NCI-H748 (cell line): ENCODE measurements at regions not wholly inside any gene's neighbourhood (a gene's known extent, or its start where the extent isn't known, plus 50 kb on each side); places are given as distances from the start of the nearest gene placed in this dataset.

Experiments used
- DNase-seq: peaks from one replicate; lab custom pipeline; 2025; ENCODE audit not compliant: unreplicated experiment; lab: John Stamatoyannopoulos, UW

DNA sequence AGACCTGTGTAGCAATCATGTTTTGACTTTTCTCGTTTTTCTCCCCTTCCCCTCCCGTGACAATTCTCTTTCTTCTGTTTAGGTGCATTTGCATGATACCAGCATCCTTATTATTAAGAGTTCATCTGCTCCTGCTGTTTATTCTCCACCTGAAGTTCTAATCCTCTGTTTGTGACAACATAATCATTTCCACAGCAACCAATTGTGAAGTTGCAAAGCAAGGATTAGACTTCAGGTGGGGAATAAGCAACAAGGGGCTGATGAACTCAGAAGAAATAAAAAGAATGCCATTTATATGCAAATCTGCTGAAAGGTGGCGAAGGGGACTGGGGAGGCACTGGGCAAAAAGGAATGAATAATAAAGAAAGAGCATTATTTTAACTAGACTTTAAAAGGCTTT lies 124.8 kb upstream of the LINC00305 start:
- DNase-seq = no peak

DNA sequence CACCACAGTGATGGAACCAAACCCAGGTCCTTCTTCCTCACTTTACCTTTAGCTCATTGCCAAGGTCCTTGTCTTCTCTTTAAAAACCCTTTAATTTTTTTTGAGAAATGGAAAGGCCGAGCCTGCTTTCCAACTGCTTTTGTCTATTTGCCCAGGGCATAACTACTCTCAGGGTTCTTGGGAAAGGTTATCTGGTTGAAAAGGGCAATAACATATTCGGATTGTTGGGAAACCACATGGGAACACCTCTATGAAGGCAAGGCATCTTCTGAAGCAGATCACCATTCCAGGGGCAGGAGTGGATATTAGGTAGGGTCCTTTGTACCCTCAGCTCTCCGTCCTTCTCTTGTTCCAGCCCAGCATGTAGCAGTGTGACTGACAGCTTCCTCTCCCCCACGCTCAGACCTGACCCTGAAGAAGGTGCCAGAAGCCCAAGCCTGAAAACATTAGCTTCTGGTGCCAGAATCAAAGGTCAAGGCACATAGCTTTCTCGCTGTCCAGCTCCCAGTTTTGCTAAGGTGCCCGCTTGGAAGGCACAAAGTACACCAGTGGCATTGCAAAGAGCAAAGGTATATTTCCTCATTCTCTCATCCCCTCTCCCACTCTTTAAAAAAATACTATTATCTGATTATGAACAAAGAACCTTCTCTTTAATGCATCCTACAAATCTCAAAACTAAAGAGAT lies 123.2 kb upstream of the LINC00305 start:
- DNase-seq = no peak

DNA sequence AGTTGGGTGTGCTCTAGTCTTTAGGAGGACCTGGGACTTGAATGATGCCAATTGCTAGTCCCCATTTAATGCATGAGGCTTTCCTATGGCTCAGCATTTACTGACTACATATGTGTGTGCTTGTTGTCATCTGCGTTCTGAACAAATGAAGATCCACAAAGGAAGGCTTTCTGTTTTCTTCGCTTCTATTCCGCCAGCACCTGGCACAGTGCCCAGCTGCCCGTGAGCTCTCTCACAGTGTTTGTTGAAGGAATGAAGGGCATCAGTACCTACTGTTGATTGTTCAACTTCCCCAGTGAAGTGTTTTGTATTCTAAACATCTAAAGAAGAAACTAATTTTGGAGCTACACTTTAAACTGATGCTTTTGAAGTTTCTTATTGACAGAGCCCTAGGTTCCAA lies 122.4 kb upstream of the LINC00305 start:
- DNase-seq = peak; percentile 97

DNA sequence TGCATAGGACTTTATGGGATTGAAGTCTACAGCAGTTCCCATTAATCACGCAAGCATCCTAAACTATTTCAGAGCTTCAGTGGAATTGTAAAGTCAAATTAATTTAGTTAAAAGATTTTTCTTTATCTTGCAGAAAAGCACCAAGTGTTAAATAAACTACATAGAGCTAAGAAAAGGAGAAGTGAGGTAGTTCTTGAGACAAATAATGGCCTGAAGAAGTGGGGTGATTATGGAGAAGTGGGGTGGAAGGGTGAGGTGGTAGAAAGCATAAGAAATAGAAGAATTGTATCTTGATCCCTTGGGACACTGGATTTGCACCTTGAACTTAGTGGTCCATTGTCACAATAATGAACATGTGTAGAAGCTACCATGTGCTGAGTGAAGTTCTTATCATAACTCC lies 121.7 kb upstream of the LINC00305 start:
- no peak for DNase-seq

DNA sequence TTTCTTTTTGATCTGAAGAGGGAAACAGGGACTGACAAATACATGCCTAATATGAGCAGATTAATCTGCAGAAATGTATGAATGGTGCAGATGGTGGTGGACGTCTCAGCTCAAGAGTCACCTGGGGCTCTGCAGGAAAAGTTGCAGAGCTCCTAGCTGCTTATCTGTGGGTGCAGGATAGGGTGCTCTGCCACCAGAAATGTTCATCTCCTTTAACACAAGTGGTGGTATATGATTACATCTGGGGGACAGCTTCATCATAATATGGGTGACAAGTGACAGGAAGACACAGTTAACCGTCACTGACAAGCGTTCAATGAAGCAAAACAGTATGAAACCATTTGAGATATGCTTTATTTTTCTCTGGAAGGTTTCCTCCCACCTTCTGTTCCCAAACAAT lies 121.2 kb upstream of the LINC00305 start:
- peak; percentile 26 for DNase-seq

DNA sequence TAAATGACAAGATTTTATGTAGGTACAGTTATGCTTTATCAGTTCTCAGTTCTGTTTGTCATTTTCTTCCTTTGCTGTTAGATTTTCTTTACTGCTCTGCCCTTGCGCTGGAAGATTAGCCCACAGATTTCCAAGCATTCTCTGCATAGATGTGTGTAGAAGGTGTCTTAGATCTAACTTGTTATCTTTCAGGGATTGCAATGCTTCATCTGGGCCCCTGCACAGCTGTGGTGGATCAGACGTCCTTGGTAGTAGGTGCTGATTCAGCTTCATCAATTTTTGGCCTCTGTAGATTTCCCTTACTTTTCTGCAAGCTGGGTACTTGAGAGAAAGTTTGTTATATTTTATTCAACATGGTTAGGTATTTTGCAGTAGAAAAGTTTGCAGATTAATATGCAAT lies 115.3 kb upstream of the LINC00305 start:
- DNase-seq = no peak

DNA sequence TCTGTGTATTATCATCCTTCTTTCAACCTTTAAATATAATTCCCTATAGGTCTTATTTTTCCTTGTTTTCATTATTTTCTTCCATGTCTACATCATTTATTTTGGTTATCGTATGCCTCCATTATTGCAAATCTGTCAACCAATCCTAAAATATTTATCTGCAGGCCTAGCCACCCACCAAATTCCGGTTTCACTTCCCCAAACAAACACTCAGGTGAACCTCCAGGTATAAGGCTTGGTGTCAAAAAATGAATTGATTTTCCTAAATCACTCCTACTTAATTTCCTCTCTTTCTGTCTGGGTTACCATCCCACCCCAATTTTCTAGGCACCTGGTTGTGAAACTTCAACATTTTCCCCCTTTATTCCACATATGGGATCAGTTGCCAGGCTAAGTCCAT lies 111.9 kb upstream of the LINC00305 start:
- DNase-seq = no peak

DNA sequence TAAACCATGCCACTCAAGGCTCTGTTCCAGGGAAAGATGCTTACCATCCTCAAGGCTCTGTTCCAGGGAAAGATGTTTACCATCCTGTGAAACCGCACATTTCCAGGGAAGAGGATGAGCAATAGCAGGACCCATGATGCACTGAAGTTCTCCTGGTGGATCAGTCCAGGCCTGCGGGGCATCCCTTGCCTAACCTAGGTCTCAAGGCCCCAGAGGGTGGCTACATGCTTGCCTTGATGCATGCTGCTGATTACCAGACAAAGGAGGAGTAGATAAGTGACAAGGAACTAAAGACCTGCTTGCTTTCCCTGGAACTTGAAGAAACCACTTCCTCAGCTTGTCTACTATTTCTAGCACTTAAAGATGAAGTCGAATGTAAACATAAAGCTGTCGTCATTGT lies 111.0 kb upstream of the LINC00305 start:
- no peak for DNase-seq

DNA sequence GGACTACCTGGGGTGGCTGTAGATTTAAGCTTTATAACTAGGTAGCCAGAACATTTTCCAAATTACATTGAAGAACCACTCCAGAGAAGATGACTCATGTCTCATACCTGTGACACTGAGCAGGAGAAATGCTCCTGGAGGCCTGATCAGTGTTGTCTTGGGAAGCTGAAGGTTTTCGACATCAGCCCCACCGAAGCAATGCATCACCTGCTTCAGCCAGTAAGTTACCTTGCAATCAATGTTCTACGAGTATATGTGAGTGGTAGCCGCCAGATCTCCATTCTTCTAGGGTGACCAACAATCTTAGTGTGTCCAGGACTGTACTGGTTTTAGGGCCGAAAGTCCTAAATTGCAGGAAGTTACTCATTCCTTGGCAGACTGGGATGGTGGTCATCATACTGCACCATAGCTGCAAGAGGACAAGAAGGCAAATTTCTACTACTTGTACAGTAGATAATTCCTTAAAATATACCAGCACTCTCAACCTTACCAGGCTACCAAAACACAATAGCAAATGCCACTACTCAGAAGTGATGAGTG lies 109.3 kb upstream of the LINC00305 start:
- no peak for DNase-seq

DNA sequence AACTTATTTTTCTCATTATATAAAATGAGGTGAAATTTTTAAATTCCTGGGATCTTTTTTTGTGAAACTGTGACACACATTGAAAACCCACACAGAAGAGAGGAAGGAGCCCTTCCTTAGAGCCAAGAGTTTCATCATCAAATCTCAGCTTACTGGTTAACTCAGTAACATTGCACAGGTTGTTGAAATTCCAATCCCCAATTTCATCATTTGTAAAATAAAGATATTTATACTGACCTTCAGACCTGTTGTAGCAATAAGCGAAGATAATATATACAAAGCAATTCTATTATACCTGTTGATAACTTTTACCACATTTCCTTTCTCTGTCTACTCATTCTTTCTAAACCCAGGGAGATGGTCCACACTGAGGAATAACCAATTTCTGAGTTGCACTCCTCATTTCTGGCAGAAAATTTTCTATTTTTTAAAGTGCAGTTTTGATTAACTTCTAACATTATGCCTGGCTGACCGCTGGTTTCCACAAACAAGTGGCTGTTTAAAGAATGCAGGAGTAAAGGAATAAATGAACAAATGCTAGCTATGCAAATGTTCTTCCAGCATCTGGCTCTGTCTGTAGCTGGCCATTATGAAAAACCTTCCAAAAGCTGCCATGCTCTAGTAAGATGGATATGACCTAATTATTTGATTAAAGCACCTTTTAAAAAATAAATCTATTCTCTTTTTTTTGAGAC lies 105.7 kb upstream of the LINC00305 start:
- no peak for DNase-seq

DNA sequence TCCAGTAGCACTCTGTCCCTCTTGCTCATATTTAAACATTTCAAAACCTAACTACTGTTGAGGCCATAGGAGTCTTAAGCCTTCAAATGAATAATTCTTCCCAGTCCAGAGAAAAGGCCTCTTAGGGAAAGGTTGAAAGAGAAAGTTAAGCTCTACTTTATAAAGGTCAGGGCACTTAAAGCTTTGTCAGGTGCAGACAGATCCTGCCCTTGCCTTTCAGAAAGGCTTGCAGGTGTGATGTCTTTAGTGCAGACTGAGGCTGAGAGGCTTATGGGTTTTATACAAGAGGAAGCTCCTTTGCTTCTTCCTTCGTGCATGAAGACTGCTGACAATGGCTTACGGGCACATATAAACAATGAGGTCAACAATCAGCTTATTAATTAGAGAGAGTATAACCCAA lies 105.0 kb upstream of the LINC00305 start:
- no peak for DNase-seq

DNA sequence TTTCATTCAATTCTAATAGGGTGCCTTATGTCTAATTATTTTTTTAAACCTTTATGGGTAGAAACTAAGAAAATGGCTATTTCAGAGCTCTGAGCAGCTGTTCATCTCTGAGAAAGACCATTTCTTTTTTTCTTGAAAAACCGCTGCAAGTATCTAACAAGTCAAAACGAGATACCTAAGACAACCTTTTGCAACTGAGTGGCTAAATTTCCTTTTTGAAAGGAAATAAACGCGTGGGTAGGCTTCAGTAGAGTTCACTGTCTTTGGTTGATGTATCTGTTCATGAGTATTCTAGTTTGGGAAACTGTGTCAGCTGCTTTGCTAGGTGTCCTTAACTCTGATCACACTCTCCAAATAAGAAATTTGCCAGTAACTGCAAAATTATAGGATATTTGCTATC lies 104.3 kb upstream of the LINC00305 start:
- no peak for DNase-seq

DNA sequence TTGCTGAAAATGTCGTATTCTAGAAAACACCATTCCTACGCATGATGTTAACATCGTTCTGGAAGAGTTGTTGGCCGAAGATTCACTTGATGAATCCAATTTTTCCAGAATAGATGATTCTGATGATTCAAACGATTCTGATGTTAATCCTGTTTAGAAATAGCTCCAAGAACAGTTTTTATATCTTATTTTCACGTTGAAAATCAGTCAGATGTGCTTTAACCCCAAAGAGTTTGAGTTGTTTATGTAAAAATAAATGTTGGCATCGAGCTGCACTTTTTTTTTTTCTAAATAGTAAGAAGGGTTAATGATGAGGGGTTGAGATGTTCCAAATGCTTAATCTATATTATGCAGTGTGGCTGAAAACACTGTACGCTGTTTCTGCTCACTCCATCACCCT lies 99.9 kb upstream of the LINC00305 start:
- no peak for DNase-seq

DNA sequence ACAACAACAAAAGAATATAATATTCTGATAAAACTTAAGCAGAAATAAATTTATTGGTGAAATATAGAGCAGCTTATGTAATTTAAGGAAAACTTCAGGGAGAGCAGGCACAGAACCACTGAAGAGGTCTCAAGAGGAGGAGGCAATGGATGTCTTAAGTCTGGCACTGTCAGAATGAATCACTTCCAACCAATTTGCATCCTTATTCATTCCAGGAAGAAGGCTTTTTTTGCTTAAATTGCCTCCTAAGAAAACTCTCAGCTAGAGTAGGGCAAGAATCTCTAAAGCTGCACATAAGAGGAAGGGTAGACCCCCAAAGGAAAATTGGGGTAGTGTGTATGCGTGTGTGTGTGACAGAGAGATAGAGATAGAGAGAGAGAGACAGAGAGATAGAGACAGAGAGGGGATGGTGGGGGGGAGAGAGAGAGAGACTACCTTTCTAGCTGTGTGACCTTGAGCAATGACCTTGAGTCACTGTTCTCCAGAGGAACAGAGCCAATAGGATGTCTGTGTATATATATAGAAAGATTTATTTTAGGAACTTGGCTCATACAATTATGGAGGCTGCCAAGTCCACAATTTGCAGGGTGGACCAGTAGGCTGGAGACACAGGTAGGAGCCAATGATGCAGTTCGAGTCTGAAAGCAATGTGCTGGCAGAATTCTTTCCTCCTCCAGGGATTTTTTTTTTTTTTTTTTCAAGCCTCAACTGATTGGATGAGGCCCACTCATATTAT lies 96.4 kb upstream of the LINC00305 start:
- DNase-seq = no peak

DNA sequence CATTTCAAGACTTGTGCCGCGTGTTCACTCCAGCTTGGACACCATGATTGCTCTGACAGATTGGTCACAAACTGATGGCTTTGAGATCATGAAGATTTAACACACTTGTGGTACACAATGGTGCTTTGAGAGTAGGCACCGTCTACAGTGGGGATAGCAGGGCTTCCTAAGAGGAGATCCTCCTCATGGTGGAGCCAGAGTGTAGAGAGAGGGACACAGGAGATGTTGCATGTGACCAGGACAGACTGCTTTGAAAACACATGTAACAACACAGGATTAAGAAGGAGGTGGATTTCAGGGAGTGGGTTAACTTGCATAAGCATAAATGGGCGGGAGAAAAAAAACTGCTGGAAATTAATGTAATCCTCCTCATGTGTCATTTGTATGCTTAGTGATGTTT lies 95.7 kb upstream of the LINC00305 start:
- peak; percentile 67 for DNase-seq

DNA sequence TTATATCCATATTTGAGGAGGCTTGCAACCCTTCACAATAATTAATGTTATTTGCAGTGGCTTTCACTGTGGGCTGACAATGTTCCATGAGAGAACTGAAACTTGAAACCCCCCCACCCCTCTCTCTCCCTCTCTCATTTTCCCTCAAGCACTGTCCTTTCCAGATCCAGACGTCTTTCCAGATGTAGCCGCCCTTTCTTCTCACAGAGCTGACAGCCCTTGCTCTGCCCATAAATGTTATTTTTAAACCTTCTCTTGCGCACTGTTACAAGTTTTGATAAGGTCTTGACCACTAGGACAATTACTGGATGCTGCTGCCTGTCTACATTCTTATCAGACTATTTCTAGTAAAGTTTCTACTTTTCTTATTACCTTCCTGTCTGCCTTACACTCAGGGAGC lies 91.4 kb upstream of the LINC00305 start:
- no peak for DNase-seq

DNA sequence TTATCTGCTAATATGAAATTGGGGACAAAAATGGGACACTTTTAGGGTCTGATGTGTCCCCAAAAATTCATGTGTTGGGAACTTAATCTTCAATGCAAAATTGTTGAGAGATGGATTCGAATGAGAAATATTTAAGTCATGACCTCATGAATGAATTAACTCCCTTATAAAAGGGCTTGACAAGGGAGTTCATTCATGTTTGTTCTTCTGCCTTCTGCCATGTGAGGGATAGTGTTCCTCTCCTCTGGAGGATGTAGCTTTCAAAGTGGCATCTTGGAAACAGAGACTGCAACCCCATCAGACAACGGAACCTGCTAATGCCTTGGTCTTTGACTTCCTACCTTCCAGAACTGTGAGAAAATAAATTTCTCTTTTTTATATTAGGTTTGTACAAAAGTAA lies 89.2 kb upstream of the LINC00305 start:
- no peak for DNase-seq

DNA sequence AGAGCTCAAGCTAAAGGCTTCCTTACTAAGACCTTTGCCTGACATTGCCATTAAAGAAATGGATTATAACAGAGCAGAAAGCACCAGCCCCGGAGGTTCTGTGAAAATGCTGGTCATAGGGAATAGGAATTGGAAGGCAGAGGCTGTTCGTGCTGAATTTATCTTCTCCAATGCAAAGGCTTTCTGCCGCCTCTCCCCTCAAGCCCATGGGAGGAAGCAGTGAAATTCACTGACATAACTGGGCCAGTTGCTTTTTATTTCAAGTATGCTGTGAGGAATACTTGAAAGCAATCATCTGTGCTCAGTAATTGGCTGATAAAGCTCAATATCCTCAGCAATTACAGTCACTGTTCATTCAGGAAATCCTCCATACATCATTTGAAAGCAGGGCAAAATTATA lies 85.4 kb upstream of the LINC00305 start:
- no peak for DNase-seq

DNA sequence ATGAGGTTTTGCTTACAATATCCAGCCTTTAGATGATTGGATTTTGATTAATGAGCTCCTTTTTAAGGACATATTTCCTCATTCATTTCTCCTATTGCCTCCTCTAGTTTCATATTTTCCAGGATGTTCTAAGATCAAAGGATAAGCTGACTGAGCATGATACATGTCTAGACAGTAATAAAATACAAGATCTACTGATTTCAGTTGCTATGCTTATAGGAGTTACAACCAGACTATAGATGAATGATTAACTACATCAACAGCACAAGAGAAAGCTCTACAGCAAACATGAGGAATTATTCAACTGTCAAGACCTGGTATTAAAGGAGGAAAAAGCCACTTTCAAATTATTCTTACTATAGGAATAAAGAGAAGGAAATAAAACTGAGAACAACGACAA lies 85.0 kb upstream of the LINC00305 start:
- no peak for DNase-seq

DNA sequence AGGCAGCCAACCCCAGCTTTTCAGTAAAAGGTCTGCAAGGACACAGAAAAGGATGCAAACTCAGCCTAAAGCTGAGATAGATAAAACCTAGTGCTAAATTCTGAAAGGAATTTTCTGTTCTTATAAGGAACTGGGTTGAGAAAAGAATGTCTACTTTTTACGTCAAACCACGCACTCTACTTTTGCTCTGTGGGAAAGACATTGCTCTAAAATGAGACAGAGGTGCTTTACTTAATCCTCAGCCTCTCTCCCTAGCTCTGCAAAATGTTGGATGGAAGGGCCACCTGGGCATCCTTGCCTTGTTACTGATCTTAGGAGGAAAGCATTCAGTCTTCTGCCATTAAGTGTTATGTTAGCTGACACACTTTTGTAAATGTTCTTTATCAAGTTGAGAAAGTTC lies 72.1 kb upstream of the LINC00305 start:
- DNase-seq = no peak

DNA sequence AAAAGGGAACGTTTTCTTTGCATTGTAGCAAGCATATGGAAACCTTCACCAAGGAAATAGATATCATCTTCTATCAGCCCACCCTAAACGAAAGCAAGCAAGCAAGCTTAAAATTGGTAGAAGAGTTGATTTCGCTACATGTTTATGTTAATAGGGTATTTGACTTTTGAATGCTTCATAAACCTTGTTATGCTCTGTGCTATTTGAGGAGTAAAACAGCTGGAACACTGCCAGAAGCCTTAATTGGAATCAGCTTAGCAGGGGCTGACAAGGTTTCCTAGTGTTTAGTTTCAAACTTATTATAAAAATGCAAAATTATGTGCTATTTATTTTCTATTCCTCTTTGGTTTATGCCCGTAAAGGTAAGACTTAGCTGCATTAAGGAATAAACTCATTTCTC lies 70.6 kb upstream of the LINC00305 start:
- peak; percentile 83 for DNase-seq

DNA sequence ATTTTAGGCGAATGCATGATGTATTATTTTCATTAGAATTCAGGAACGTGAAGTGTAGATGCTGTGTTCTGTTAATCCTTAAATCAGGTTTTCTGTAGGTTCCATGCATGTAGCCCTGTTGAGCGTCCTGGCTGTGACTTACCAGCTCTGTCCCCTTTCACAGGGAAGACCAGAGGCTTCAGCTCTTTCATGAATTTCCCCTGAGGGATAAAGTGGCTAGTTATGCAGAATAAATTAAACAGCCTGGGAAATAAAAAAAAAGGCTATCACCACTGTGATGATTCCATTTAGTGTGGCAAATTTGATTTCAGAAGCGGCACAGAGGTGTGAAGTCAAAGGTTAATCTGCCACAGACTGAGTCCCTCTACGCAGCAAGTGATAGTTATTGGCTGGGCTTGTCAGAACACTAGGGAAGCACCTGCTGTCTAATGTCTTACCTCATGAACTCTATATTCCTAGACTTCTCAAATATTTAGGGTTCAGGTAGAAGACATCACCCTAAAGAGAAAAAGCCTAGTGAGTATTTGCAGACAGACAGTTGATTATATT lies 61.6 kb upstream of the LINC00305 start:
- DNase-seq = peak; percentile 36
